ENCODE measurements at regions not wholly inside any gene's neighbourhood (a gene's known extent, or its start where the extent isn't known, plus 50 kb on each side); places are given as distances from the start of the nearest gene placed in this dataset.

DNA sequence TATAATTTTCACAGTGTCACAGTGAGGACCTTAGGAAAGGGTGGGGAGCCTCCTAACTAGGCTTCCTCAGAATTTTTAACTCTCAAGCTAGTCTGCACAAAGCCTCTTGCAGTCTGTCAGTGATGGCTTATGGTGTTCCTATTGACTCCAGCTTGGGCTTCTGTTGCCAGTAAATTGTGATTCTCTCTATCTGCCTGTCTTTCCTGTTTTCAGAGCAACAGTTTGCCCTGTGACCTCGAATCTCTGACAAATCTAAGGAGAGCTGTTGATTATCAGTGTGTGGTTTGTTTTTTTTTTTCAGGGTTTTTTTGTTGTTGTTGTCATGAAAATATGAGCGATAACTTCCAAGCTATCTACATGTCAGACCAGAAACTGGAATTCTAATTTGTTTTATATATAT, 423.2 kb upstream of the B3GALT2 start:
- TF ChIP-seq, protein P1, sequence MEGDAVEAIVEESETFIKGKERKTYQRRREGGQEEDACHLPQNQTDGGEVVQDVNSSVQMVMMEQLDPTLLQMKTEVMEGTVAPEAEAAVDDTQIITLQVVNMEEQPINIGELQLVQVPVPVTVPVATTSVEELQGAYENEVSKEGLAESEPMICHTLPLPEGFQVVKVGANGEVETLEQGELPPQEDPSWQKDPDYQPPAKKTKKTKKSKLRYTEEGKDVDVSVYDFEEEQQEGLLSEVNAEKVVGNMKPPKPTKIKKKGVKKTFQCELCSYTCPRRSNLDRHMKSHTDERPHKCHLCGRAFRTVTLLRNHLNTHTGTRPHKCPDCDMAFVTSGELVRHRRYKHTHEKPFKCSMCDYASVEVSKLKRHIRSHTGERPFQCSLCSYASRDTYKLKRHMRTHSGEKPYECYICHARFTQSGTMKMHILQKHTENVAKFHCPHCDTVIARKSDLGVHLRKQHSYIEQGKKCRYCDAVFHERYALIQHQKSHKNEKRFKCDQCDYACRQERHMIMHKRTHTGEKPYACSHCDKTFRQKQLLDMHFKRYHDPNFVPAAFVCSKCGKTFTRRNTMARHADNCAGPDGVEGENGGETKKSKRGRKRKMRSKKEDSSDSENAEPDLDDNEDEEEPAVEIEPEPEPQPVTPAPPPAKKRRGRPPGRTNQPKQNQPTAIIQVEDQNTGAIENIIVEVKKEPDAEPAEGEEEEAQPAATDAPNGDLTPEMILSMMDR (IDR thresholded peaks at IDR 0.05; ENCODE audit: borderline replicate concordance, extremely low read depth, low read length, poor library complexity, severe bottlenecking), result no peak
- no peak for TF ChIP-seq EZH2 (IDR thresholded peaks at IDR 0.05; ENCODE audit: borderline replicate concordance, low read depth, low read length, severe bottlenecking)
